ENCODE measurements at regions not wholly inside any gene's neighbourhood (a gene's known extent, or its start where the extent isn't known, plus 50 kb on each side); places are given as distances from the start of the nearest gene placed in this dataset.

GRCh38 chr15:70309716-70310115 lies 212.0 kb upstream of the TLE3 start:
- DNase-seq: no peak
- H3K23me2 ChIP-seq (ENCODE audit: insufficient read length, low read depth, low read length, poor library complexity, severe bottlenecking): no peaks in the 10 kb centered on the region
- H3K4ac ChIP-seq (ENCODE audit: low read depth, low read length): no peak overlapping the region
- H3K9me3 ChIP-seq (ENCODE audit: control insufficient read depth, low read depth, low read length): no peaks in the 10 kb centered on the region
- no peak overlapping the region for H3K18ac ChIP-seq (ENCODE audit: insufficient read length, low read depth, low read length)
- no peak overlapping the region for H3K14ac ChIP-seq (ENCODE audit: insufficient read depth, low read length)
- H4K20me1 ChIP-seq (ENCODE audit: control insufficient read depth, insufficient read depth, insufficient read length): no peaks in the 10 kb centered on the region
- no peaks in the 10 kb centered on the region for H3K27me3 ChIP-seq (ENCODE audit: insufficient read depth, low read length)
- H4K5ac ChIP-seq (ENCODE audit: insufficient read length, low read depth, low read length): no peak overlapping the region
- H3K27ac ChIP-seq (ENCODE audit: insufficient read length, low read depth, low read length): no peak overlapping the region
- Mint-ChIP-seq H3K27me3 (ENCODE audit: low read depth) (peaks cover 15% of the 10 kb centered on the region), H3K4me3 (no peak overlapping the region), H3K9me3 (no peaks in the 10 kb centered on the region; a peak in 1 of 5 replicates), H3K4me1 (peaks cover 24 to 27% of the 10 kb centered on the region in 2 experiments), H3K36me3 (ENCODE audit: insufficient read depth in 1 of 3, low read depth in 3 of 3) (peaks cover 0 to 5% (median 0%) of the 10 kb centered on the region in 3 experiments; a peak in 2 of 7 replicates), H3K27ac (peak overlapping the region in 1 of 3 experiments; percentile 1; a peak in 2 of 7 replicates)
- H3K79me2 ChIP-seq (ENCODE audit: insufficient read depth, low read length): no peaks in the 10 kb centered on the region
- H3K4me1 ChIP-seq (ENCODE audit: insufficient read depth, low read length): peaks cover 6% of the 10 kb centered on the region; the same call in 1 of the 2 replicates
- H2BK5ac ChIP-seq (ENCODE audit: insufficient read length, low read length): no peak overlapping the region
- no peak overlapping the region for H2AK5ac ChIP-seq (ENCODE audit: insufficient read length, low read length)
- no peak overlapping the region for H2BK20ac ChIP-seq (ENCODE audit: low read depth, low read length, poor library complexity, severe bottlenecking)
- H3K23ac ChIP-seq (ENCODE audit: insufficient read length, low read depth, low read length): no peak overlapping the region
- no peak overlapping the region for H3T11ph ChIP-seq (ENCODE audit: low read length)
- H2BK15ac ChIP-seq (ENCODE audit: low read depth, low read length): no peak overlapping the region
- no peak for TF ChIP-seq CTCF (conservative IDR thresholded peaks at IDR 0.05)
- H2AFZ ChIP-seq (ENCODE audit: low read length): no peak overlapping the region
- peak overlapping the region; percentile 11 for H3K4me2 ChIP-seq (ENCODE audit: insufficient read depth, insufficient read length, low read length)
- H3K9ac ChIP-seq (ENCODE audit: extremely low read depth, insufficient read length, low read length): no peak overlapping the region
- no peak overlapping the region for H2BK120ac ChIP-seq (ENCODE audit: low read depth, low read length, poor library complexity, severe bottlenecking)
- H3K79me1 ChIP-seq (ENCODE audit: insufficient read depth, low read depth, low read length, poor library complexity, severe bottlenecking): no peaks in the 10 kb centered on the region
- no peak overlapping the region for H3K56ac ChIP-seq (ENCODE audit: insufficient read length, low read depth, low read length)
- no peak overlapping the region for H4K8ac ChIP-seq (replicated peaks; ENCODE audit: insufficient read length, low read depth, low read length)
- no peak overlapping the region for H4K91ac ChIP-seq (ENCODE audit: insufficient read length, low read depth, low read length)
- WGBS (ENCODE audit: extremely low coverage, insufficient read length, low lambda C conversion rate): no CpG with 5 or more reads among the region's 4 CpGs
- H2BK12ac ChIP-seq (ENCODE audit: insufficient read length, low read depth, low read length): no peak overlapping the region
